SK-N-SH treated with all-trans-retinoic acid at 6 μM for 48 hours (cell line): ENCODE measurements at regions not wholly inside any gene's neighbourhood (a gene's known extent, or its start where the extent isn't known, plus 50 kb on each side); places are given as distances from the start of the nearest gene placed in this dataset.

Experiments used
- ESRRG ChIP-seq: fragments of 250-450 bp; sonication (Bioruptor Pico); IDR thresholded peaks from 2 replicates; pipeline ENCODE4 v1.6.1; 2021; ENCODE audit warnings: mild to moderate bottlenecking
- SNAI2 ChIP-seq: fragments of 250-450 bp; sonication (Bioruptor Pico); IDR thresholded peaks from 2 replicates; pipeline ENCODE4 v1.5.0; 2020; ENCODE audit warnings: mild to moderate bottlenecking, moderate library complexity
- TCF4 ChIP-seq: fragments of 250-450 bp; sonication (Bioruptor Pico); IDR thresholded peaks from 2 replicates; pipeline ENCODE4 v1.8.0; 2021; ENCODE audit warnings: mild to moderate bottlenecking, moderate library complexity, borderline replicate concordance
- TF ChIP-seq, protein P1 (sequence below): fragments of 250-450 bp; sonication (Bioruptor Pico); IDR thresholded peaks from 2 replicates; pipeline ENCODE4 v1.8.0; 2020; ENCODE audit warnings: mild to moderate bottlenecking, moderate library complexity, borderline replicate concordance

DNA sequence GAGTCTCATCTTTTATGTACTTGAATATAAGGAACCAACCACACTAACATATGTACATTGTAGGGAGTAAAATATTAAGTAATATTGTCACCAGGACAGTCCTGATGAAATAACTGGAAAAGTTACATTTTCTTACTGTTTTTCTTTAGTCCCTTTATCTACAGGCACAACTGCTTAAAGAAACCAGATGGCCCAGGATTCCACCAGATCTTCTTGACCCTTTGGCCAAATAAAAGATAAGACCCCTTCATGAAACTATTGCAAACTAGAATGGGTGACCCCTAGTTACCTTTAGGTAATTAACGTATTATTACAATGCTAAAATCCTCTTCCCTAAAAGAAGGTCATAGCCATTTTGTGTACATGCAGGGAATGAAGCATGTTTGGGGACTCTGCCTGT is 106.3 kb upstream of the FTMT start:
- TF ChIP-seq ESRRG (CRISPR knock-in tag) = no peak
- TF ChIP-seq SNAI2 (CRISPR knock-in tag) = no peak
- TF ChIP-seq, protein P1, sequence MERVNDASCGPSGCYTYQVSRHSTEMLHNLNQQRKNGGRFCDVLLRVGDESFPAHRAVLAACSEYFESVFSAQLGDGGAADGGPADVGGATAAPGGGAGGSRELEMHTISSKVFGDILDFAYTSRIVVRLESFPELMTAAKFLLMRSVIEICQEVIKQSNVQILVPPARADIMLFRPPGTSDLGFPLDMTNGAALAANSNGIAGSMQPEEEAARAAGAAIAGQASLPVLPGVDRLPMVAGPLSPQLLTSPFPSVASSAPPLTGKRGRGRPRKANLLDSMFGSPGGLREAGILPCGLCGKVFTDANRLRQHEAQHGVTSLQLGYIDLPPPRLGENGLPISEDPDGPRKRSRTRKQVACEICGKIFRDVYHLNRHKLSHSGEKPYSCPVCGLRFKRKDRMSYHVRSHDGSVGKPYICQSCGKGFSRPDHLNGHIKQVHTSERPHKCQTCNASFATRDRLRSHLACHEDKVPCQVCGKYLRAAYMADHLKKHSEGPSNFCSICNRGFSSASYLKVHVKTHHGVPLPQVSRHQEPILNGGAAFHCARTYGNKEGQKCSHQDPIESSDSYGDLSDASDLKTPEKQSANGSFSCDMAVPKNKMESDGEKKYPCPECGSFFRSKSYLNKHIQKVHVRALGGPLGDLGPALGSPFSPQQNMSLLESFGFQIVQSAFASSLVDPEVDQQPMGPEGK (CRISPR knock-in tag) = no peak
- TF ChIP-seq TCF4 (CRISPR knock-in tag) = no peak
